Prostate gland (tissue), 2 donors: ENCODE measurements at regions not wholly inside any gene's neighbourhood (a gene's known extent, or its start where the extent isn't known, plus 50 kb on each side); places are given as distances from the start of the nearest gene placed in this dataset.

Experiments used
- CTCF ChIP-seq, 4 experiments: fragments of 200-600 bp in 2 of 4; fragments of 450-650 bp in 2 of 4; sonication (generic) in 2 of 4; IDR thresholded peaks; 1 replicate in 3 of 4; 2 replicates in 1 of 4; pipeline ENCODE4 v1.5.1; 2016 to 2019; ENCODE audit warnings: antibody characterized with exemption in 4 of 4, mild to moderate bottlenecking in 2 of 4, moderate library complexity in 2 of 4
- POLR2A ChIP-seq: fragments of 450-650 bp; IDR thresholded peaks from one replicate; pipeline ENCODE4 v1.6.1; 2016; ENCODE audit warnings: antibody characterized with exemption, mild to moderate bottlenecking
- POLR2AphosphoS5 ChIP-seq: sonication (generic); formaldehyde crosslinking; IDR thresholded peaks from one replicate; pipeline ENCODE4 v1.6.1; 2017; ENCODE audit warnings: antibody characterized with exemption

GRCh38 chrX:42274151-42274550 is 350.8 kb upstream of the CASK start:
- TF ChIP-seq CTCF (IDR thresholded peaks at IDR 0.05) (no peak), POLR2AphosphoS5 (no peak), POLR2A (no peak)
